CD4-positive, alpha-beta T cell (primary cell): ENCODE measurements at regions not wholly inside any gene's neighbourhood (a gene's known extent, or its start where the extent isn't known, plus 50 kb on each side); places are given as distances from the start of the nearest gene placed in this dataset.

Experiments used
- ATAC-seq: fragments of 200-7000 bp; cut with Tn5 transposase; one replicate; pipeline ENCODE4 v1.10.0; 2022; ENCODE audit warnings: mild to moderate bottlenecking; ENCODE audit not compliant: poor library complexity
- CTCF ChIA-PET: fragments of 350-600 bp; sonication (Branson Sonifier 250); formaldehyde crosslinking; loops from one replicate; lab custom pipeline; 2021; ENCODE audit warnings: antibody characterized with exemption, inconsistent platforms; lab: Charles Lee
- POLR2A ChIA-PET: fragments of 350-600 bp; sonication (Branson Sonifier 250); formaldehyde crosslinking; loops from one replicate; lab custom pipeline; 2021; ENCODE audit warnings: antibody characterized with exemption, inconsistent platforms; lab: Charles Lee
- DNase-seq, 14 experiments: peaks; one replicate each; pipeline ENCODE4 v3.0.0-alpha.2; 2013 to 2020; ENCODE audit warnings: mixed read lengths in 2 of 14
- H3K27ac ChIP-seq, 2 donors: one replicate each; pipeline versions ENCODE4 v1.5.1 to v1.7.0; 2013; ENCODE audit warnings: low read length in 2 of 2, low read depth in 1 of 2, mild to moderate bottlenecking in 1 of 2
- H3K27me3 ChIP-seq, 2 experiments: 1 replicate in 1 of 2; 2 replicates in 1 of 2; pipeline versions ENCODE4 v1.6.1 to v1.7.0; 2013; ENCODE audit warnings: low read length in 2 of 2, control low read depth in 1 of 2, mild to moderate bottlenecking in 1 of 2, moderate library complexity in 1 of 2; ENCODE audit not compliant: insufficient read depth in 2 of 2, control insufficient read depth in 1 of 2
- H3K36me3 ChIP-seq: one replicate; pipeline ENCODE4 v1.6.1; 2013; ENCODE audit warnings: low read length, control low read depth; ENCODE audit not compliant: insufficient read depth
- H3K4me1 ChIP-seq: one replicate; pipeline ENCODE4 v1.6.1; 2013; ENCODE audit warnings: low read length, control low read depth; ENCODE audit not compliant: insufficient read depth
- H3K4me3 ChIP-seq: one replicate; pipeline ENCODE4 v1.5.1; 2013; ENCODE audit warnings: mild to moderate bottlenecking, low read length, moderate library complexity
- H3K9me3 ChIP-seq, 2 experiments: 1 replicate in 1 of 2; 2 replicates in 1 of 2; pipeline versions ENCODE4 v1.6.1 to v1.7.0; 2013; ENCODE audit warnings: low read length in 2 of 2, mild to moderate bottlenecking in 2 of 2, control low read depth in 1 of 2, moderate library complexity in 1 of 2; ENCODE audit not compliant: control insufficient read depth in 1 of 2, insufficient read depth in 1 of 2
- H3K27ac Mint-ChIP-seq: one replicate; pipeline ENCODE4 v1.8.0; 2020; ENCODE audit warnings: mixed read lengths
- H3K27me3 Mint-ChIP-seq: one replicate; pipeline ENCODE4 v1.8.0; 2021; ENCODE audit warnings: mixed read lengths
- H3K36me3 Mint-ChIP-seq: one replicate; pipeline ENCODE4 v1.8.0; 2021; ENCODE audit warnings: low read depth, mixed read lengths
- H3K4me1 Mint-ChIP-seq: one replicate; pipeline ENCODE4 v1.8.0; 2021; ENCODE audit warnings: low read depth, mixed read lengths
- H3K4me3 Mint-ChIP-seq: one replicate; pipeline ENCODE4 v1.8.0; 2020; ENCODE audit warnings: mild to moderate bottlenecking, mixed read lengths
- H3K9me3 Mint-ChIP-seq: one replicate; pipeline ENCODE4 v1.8.0; 2020; ENCODE audit warnings: mixed read lengths
- intact Hi-C, 2 experiments: fragments of 100-400 bp; cut with DNase I in 1 of 2; cut with micrococcal nuclease in 1 of 2; formaldehyde crosslinking; loops; one replicate each; pipeline versions ENCODE4 v1.15.1 to v1.9.0; 2023 to 2025; cut with DNase I, micrococcal nuclease
- TF ChIP-seq, protein P1 (sequence below): fragments of 200-600 bp; IDR thresholded peaks from one replicate; pipeline ENCODE4 v1.8.0; 2022; ENCODE audit warnings: antibody characterized with exemption, mild to moderate bottlenecking

- Histone ChIP-seq H3K4me3 (no peak overlapping the region), H3K36me3 (no peaks in the 10 kb centered on the region), H3K4me1 (no peaks in the 10 kb centered on the region), H3K9me3 (peaks cover 0 to 4% of the 10 kb centered on the region in 2 experiments), H3K27me3 (no peaks in the 10 kb centered on the region), H3K27ac (no peak overlapping the region)
- Mint-ChIP-seq H3K4me1 (peaks cover 66% of the 10 kb centered on the region), H3K36me3 (no peaks in the 10 kb centered on the region), H3K27me3 (no peaks in the 10 kb centered on the region), H3K9me3 (no peaks in the 10 kb centered on the region), H3K4me3 (no peak overlapping the region), H3K27ac (no peak overlapping the region)
- TF ChIP-seq, protein P1, sequence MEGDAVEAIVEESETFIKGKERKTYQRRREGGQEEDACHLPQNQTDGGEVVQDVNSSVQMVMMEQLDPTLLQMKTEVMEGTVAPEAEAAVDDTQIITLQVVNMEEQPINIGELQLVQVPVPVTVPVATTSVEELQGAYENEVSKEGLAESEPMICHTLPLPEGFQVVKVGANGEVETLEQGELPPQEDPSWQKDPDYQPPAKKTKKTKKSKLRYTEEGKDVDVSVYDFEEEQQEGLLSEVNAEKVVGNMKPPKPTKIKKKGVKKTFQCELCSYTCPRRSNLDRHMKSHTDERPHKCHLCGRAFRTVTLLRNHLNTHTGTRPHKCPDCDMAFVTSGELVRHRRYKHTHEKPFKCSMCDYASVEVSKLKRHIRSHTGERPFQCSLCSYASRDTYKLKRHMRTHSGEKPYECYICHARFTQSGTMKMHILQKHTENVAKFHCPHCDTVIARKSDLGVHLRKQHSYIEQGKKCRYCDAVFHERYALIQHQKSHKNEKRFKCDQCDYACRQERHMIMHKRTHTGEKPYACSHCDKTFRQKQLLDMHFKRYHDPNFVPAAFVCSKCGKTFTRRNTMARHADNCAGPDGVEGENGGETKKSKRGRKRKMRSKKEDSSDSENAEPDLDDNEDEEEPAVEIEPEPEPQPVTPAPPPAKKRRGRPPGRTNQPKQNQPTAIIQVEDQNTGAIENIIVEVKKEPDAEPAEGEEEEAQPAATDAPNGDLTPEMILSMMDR: no peak
- POLR2A ChIA-PET: interaction anchor here (0.6 to 1.3 kb wide), 2 partner anchors 190 to 279 kb away, joined by 4 read pairs; partner anchors contain the start of gene BTG1
- intact Hi-C loops: no loop called here
- ATAC-seq (no peak), DNase-seq (no peak)
- CTCF ChIA-PET: interaction anchor here (0.7 kb wide), 1 partner anchor 332 kb away, joined by 3 read pairs; no protein-coding TSS in a partner anchor
Measured at GRCh38 chr12:92424338-92424737, 278.5 kb upstream of the PLEKHG7 start.

DNA sequence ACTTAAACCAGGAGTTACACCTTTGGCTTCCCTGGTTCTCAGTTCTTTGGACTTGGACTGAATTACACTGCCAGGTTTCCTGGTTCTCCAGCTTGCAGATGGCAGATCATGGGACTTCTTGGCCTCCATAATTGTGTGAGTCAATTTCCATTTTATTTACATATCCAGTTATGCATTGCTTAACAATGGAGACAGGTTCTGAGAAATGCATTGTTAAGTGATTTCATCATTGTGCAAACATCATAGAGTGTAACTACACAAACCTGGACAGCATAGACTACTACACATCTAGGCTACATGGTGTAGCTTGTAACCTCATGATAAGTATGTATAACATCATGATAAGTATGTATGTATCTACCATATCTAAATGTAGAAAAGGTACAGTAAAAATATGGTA lies 276.1 kb upstream of the BTG1 start:
- ATAC-seq: no peak
- intact Hi-C loops: no loop called here
- CTCF ChIA-PET: interaction anchor here (1.2 to 1.4 kb wide), 2 partner anchors 13 to 14 kb away, joined by 3 read pairs; no protein-coding TSS in a partner anchor
- H3K4me1 Mint-ChIP-seq: peaks cover 58% of the 10 kb centered on the region
- TF ChIP-seq, protein P1: no peak
- DNase-seq: no peak
- Histone ChIP-seq H3K27me3 (no peaks in the 10 kb centered on the region), H3K4me3 (no peak overlapping the region), H3K9me3 (no peaks in the 10 kb centered on the region), H3K36me3 (no peaks in the 10 kb centered on the region), H3K4me1 (no peaks in the 10 kb centered on the region), H3K27ac (no peak overlapping the region)
- H3K27me3 Mint-ChIP-seq: no peaks in the 10 kb centered on the region
- H3K9me3 Mint-ChIP-seq: no peaks in the 10 kb centered on the region
- H3K4me3 Mint-ChIP-seq: no peak overlapping the region
- no peak overlapping the region for H3K27ac Mint-ChIP-seq
- no peaks in the 10 kb centered on the region for H3K36me3 Mint-ChIP-seq
- POLR2A ChIA-PET: interaction anchor here (0.5 to 2.5 kb wide), 4 partner anchors 23 to 326 kb away, joined by 3 to 8 read pairs (median 4); partner anchors contain the start of gene BTG1

GRCh38 chr12:92421042-92421441 lies 275.4 kb upstream of the BTG1 start:
- DNase-seq (no peak), ATAC-seq (no peak)
- no peak overlapping the region for H3K4me3 Mint-ChIP-seq
- CTCF ChIA-PET: interaction anchor here (1.2 to 1.4 kb wide), 2 partner anchors 12 to 14 kb away, joined by 3 read pairs; no protein-coding TSS in a partner anchor
- no peaks in the 10 kb centered on the region for H3K27me3 Mint-ChIP-seq
- no peak overlapping the region for H3K4me3 ChIP-seq
- no peak overlapping the region for H3K27ac ChIP-seq
- intact Hi-C loops: no loop called here
- H3K4me1 ChIP-seq: no peaks in the 10 kb centered on the region
- no peaks in the 10 kb centered on the region for H3K36me3 Mint-ChIP-seq
- H3K27me3 ChIP-seq: no peaks in the 10 kb centered on the region
- peaks cover 52% of the 10 kb centered on the region for H3K4me1 Mint-ChIP-seq
- H3K9me3 Mint-ChIP-seq: no peaks in the 10 kb centered on the region
- POLR2A ChIA-PET: interaction anchor here (1.3 to 2.5 kb wide), 3 partner anchors 22 to 275 kb away, joined by 4 to 8 read pairs (median 5); partner anchors contain the start of gene BTG1
- TF ChIP-seq, protein P1: no peak
- H3K36me3 ChIP-seq: no peaks in the 10 kb centered on the region
- no peaks in the 10 kb centered on the region for H3K9me3 ChIP-seq
- H3K27ac Mint-ChIP-seq: no peak overlapping the region
